ENCODE measurements at regions not wholly inside any gene's neighbourhood (a gene's known extent, or its start where the extent isn't known, plus 50 kb on each side); places are given as distances from the start of the nearest gene placed in this dataset.
"Not testable (repeated sequence)": the region's sequence is repeated elsewhere in the genome, so short reads cannot be mapped to it uniquely, and the experiment has no call there.

DNA sequence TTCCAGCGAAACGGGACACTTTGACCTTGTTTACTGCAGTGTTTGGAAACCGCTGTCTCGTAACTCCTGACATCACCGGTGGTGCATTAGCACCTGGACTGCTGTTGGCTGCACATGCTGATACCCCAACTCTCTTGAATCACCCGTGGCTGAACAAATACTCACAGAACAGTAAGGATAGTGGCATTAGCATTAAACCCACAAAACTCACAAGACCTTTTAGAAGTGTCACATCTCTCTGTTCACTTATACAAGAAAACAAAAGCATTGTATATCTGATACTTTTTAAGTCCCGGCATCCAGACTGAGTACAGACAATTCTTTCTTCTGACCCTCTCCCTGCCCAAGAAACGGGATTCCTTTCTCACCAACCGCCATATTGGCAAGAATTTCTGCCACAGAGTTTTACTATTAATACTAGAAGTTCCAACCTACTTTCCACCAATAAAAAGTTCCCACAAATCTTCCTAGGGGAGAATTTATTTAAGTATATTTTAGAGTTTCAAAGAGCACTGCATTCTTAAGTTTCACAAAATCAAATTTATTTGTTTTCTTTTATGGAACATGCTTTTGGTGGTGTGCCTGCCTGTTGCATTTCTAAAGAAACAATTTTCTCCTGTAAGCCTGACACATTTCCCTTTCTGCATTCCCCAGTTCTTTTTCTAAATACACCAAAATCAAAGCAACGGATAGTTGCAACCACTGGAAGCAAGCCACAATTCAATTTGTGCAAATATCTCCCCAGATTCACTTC is 208.4 kb upstream of the KLF14 start:
- DNase-seq = no peak

DNA sequence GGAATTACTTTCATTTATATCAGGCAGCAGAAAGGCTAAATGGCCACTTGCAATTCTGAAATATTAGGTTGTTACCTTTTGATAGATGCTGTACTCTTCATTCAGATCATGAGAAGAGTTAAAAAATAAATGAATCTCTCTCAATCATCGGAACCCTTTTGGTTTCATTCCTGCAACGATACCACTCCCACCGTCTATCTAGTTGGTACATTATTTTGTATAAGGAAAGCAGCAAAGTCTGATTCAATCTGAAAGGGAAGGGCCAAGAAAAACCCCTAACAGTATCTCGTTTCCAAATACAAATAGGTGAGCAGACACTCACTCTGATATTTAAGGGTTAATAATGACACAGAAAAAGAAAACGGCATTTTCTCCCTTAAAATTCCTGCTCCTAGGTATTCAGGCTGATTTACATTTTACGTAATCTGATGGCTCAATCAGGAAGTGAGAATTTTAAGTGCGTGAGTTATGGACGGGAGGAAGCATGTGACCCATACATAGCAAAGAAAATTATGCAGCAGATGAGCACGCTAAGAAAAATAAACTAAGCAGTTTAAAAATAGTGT is 209.4 kb upstream of the KLF14 start:
- DNase-seq = peak in 1 of 58 donors; percentile 14

DNA sequence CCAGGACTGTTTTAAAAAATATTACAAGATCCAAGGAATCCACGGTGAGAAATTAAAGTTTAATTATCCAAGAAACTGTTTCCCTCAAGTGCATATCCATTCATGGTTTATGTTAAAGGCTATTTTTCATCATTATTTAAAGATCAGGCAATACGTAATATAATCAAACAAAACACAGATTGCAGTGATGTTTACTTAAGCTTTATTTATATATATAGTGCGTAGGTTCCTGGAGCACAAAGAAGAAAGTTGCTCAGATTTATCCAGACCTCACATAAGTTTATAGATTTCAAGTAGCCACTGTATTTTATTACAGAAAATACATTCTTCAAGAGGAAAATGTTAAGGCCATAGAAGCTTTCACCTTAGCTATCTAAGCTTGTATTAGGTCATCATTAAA is 210.0 kb upstream of the KLF14 start:
- no peak for DNase-seq

DNA sequence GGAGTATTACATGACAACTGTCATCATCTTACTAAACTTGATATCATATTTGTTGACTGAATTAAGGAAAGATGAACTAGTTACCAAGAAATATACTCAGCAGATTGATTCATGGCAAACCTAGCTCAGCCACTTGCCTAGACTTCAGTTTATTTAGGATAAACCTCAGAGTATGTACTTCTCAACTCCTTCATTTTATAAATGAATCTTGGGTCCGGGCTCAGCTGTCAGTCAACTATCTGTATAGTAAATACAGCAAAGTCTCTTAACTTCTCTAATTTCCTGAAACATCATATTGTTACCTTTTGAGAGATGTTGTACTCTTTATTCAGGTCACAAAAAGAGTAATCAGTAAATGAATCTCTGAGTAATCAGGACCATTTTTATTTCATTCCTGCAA is 211.0 kb upstream of the KLF14 start:
- DNase-seq = no peak

DNA sequence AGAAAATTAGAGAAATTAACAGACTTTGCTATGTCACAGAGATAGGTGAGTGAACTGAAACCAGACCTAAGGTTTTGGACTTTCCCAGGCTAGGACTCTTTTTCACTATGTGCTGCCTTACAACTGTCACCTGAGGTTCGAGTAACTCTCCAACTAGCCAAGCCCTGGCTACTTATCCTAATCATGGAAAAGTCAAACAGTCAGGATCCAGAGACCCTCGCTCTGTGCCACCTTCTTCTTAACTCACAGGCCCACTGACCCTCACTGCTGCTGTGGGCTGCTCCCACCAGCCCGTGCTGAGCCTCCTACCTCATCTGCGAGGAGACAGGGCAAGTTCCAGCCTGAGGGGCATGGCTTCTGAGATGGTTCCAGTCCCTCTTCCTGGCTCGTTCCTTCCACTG is 211.4 kb upstream of the KLF14 start:
- DNase-seq = no peak

DNA sequence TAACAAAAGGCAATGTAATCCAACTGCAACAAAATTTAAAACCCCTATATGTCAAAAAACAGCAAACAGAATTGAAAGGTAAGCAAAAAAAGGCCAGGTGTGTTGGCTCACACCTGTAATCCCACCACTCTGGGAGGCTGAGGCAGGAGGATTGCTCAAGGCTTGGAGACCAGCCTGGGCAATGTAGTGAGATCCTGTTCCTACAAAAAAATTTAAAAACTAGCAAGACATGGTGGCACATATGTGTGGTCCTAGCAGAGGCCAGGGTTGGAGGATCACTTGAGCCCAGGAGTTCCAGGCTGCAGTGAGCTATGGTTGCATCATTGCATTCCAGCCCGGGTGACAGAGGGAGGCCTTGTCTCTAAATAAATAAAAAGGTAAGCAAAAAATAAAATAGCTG is 212.1 kb upstream of the KLF14 start:
- no peak for DNase-seq

DNA sequence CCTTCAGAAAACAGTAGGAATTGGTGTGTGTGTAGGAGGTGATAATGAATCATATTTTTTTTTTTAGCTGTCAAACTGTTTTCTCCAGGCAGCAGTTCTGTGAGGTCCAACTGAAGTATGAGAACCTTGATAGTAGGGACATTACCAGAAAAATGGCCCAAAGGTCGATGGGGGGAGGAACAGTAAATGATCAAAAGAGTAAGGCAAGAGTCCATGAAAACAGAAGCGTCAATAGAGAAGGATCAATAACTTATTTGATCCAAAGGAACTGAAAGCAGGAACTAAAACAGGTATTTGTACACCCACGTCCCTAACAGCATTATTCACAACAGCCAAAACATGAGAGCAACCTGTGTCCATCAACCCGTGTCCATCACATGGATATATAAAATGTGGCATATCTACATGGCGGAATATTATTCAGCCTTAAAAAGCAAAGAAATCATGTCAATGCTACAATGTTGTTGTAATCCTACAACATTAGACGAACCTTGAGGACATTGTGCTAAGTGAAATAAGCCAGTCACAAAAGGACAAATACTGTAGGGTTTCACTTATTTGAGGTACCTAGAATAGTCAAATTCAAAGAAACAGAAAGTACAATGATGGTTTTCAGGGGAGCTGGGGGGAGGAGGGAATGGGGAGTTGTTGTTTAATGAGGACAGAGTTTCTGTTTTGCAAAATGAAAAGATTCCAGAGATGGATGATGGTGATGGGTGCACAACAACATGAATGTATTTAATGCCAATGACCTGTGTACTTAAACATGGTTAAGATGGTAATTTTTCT is 214.0 kb upstream of the KLF14 start:
- no peak for DNase-seq

DNA sequence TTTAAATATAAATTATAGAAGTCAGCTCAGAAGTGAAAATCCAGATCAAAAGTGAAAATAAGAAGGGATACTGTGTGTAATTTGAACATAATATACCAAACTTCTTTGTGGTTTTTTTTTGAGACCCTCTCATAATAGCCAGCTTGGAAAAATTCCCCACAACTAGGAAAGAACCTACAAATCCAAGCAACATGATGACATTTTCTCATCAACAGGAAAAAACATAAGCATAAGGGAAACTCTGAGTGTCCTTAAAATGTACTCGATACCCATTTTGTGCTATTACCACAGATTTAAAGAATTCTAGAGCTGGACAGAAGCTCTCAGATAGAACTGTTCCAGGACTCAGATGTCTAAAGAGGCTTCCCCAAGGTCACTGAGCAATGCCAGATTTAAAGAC is 214.8 kb upstream of the KLF14 start:
- DNase-seq = no peak

DNA sequence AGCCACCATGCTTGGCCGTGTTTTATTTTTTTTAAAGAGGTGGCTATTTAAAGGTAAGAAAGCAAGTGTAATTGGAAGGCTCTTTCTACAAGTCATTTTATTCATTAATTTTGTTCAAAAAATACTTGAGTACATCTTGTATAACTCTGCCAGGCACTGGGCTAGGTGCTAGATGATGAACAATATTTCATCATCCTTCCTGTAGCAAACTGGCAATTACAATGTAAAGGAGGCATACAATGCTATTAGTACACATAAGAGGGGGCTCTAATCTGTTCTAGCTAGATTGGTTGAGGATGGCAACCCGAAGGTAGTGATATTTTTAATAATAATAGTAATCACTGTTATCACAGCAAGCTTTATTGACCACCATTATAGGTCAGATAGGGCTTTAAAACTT is 215.5 kb upstream of the KLF14 start:
- no peak for DNase-seq

DNA sequence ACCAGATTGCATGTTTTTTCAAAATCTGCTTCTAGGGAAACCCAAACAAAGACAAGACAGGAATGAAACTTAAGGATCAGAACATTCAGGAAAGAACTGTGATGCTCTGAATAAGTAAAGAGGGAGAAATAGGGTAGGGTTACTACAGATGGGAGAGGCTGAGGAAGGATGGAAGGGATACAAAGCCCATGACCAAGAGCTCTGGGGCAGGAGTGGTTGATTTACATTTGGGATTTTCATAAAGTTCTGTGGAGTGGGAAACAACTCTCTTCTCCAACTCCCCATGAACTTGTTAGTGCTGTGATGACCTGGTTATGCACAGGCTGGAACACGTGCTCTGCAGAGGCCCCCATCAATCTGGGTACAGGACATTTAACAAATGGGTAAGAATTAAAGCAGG is 216.0 kb upstream of the KLF14 start:
- no peak for DNase-seq

DNA sequence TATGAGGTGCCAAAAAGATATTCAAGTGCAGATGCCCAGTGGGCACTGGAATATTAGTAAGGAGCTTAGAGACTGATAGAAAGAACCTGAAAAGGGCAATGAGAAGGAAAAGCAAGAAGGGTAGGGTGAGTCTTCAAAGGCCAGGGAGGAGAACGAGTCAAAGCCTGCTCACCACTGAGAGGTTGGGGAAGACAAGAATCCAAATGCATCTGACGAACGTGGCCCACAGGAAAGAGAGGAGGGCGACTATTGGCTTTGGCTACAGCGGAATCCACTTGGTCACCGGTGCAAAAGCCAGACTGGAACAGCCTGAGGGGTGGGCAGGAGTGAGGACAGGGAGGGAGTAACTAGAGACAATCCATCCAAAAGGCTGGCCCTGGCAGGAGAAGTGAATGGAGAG is 216.7 kb upstream of the KLF14 start:
- DNase-seq = no peak

DNA sequence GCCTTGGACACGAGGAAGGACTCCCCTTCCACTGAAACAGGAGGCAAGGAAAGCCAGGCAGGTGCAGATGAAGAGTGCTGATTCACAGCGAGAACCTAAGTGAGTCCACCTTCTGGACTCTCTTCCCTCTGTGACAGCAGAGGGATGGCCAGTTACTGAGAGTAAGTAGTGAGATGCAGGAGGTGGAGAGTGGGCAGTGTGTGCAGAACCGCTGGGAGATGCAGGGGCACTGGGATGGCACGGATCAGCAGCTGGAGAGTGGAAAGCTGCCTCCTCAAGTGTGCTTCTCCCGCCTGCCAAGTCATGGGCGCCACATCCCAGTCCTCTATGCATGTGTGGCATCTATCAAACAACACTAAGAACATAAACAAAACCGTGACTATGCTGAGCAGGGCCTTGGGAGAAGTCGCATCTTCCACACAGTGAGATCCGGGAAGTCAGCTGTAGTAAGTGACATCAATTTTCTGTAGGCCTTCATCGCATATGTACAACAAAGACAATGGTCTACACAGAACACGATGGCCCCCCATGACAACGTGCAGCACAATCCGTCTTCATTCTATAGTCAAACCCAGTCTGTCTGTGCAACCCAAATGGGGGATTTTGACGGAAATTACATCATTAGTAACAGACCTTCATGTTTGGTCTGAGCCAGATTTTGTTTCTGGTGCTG is 217.4 kb upstream of the KLF14 start:
- peak in 1 of 58 donors; percentile 17 for DNase-seq

DNA sequence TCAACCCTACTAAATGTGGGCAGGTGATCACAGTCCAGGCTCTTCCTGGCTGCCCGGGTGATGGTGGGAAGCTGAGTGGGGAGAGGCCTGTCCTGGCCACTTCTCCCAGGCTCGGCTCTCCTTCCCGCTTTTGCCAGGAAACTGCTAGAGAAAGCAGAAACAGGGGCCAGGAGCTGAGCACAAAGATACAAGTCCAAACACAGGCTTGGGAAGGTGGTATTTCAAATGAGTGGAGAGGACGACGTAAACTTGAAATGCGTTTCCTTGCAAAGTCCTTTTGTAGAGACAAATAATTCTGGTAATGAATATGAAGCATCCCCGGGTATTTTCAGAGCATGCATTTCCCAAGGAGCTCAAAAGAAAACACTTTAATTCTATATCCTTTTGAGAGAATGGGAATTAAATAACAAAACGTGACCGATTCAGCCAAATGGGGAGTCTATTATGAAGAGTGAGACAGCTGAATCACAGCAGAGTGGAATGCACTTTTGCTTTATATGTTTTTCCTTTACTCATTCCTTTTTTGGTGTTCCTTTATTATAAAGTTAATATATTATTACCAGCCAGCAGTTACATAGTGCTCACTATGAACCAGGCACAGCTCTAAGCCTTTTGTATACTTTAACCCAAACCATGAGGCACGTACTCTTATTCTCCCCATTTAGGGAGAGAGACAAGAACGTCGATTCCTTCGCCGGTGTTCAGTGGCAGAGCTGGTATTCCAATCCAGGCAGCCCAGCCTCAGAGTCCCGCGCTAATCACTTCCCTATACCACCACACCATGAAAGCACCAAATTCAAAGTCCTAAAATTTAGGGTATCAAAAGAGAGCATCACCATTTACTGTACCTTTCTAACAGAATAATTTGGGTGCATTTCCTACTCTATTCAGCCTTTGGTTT is 218.2 kb upstream of the KLF14 start:
- peak in 1 of 58 donors; percentile 18 for DNase-seq

DNA sequence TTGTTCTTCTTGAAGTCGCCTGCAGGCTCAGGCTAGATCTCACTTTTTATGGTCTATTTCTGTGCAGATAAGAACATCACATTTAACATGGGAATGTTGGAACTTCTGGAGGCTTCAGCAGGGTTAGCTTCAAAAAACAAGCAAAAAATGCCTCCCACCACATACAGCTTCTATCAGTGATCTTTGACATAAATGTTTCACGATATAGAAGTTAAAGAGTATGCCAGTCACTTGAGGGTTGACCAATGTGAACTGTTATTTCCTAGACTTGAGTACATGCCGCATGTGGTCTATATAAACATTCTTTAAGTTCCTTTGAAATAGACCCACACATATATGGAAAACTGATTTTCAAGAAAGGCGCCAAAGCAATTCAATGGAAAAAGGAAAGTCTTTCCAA is 219.2 kb upstream of the KLF14 start:
- DNase-seq = no peak

DNA sequence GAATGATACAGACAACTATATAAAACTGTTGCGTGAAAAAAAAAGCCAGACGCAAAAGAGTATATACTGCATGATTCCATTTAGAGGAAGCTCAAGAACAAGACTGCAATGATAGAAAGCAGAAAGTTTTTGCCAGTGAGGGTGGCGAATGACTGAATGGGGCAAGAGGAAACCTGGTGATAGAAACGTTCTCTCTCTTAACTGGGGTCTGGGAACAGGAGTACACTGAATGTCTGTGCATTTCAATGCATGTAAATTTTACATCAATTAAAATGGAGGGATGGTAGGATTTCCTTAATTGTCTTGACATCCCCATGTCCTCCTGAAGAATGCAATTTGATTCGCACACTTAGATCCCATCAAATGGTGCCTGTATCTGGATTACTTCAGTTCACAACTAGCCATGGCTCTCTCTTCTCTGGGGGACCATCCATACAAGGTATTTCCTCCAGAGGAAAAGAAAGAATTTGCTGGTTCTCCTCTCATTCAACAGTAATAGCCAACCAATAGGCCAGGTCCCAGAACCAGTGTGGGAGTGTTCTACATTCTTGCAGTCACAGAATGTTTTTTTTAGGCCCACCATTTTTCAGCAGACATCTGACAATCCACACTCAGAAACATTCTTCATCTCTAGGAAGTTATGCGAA is 221.0 kb upstream of the KLF14 start:
- DNase-seq = no peak

DNA sequence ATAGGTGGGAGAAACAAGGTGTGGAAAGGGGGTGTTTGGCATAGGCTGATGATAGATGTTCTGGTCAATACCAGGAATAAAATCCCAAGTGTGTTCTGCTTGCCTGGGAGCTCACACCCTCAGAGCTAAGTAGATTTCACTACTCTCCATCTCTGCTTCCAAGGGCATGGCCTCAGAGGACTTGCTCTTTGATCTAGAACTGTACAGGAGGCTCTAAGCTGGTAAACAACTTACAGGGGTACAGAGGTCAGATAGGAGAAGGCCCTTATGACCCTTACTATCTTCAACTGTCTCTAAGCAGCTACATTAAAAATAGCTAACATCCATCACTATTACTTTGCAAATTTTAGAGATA is 221.5 kb upstream of the KLF14 start:
- no peak for DNase-seq

DNA sequence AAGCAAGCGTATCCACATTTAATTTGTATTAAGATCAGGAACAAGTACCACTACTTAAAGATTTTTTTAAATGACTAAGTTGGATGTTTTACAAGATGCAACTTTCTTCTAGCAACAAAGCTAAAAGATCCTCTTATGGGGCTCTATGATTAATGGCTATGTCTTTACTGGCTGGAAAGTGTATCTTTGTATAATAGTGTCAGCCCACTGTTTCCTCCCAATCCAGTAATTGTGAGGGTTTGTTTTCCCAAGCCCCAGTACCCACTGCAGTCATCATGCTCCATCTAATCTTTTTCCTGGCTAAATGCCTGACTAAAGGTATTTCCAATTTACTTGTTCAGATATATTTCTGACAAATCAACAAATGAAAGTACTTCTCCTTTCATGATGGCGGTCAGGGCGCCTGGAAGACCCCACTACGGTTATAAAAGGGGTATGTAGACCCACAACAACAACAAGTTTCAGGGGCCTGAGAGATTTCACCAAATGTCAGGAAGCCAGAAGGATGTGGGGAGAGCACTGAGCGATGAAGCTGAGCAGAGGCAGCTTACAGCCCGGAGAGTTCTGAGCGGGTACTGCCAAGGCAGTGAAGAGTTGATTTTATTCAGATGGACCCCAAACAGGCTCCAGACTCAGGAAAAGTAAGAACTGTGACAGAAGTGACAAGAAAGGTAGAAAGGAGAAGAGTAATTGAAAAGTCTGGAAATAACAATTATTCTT is 222.6 kb upstream of the KLF14 start:
- DNase-seq = no peak

DNA sequence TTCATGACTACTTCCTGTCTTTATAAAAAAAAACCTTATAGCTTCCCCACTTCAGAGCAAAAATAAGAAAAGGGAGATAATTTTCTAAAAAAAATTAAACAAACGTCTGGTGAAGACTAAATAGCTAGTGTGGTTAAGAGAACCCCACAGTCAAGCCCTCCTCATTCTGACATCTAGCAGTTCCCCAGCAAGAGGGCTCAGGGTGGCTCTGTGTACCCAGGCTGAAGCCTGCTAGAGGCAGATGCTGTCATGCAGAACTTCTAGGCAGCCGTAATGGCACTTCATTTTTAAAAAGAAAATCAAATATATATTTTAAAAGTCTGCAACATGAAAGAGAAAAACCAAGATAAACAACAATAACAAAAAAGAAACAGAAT is 223.1 kb upstream of the KLF14 start:
- DNase-seq = no peak

DNA sequence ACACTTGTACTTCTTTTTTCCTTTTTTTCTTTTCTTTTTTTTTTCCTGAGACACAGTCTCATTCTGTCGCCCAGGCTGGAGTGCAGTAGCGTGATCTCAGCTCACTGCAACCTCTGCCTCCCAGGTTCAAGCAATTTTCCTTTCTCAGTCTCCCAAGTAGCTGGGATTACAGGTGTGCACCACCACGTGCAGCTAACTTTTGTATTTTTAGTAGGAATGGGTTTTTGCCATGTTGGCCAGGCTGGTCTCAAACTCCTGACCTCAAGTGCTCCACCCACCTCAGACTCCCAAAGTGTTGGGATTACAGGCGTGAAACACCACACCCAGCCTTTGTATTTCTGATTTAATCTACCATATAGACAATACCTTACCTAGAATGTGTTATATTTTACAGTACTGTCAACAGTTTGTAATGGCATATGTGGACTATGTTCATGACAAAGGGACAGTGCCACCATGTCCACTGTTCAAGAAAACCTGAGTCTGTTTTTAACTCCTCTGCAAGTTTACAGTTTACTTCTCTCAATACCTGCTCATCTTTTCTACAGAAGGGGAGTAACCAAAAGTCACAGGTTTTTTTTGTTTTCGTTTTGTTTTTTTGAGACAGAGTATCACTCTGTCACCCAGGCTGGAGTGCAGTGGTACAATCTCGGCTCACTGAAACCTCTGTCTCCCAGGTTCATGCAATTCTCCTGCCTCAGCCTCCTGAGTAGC is 223.9 kb upstream of the KLF14 start:
- not testable (repeated sequence) for DNase-seq

Data from anterior cingulate cortex (tissue), 58 donors.